T-helper 9 cell (primary cell): ENCODE measurements at regions not wholly inside any gene's neighbourhood (a gene's known extent, or its start where the extent isn't known, plus 50 kb on each side); places are given as distances from the start of the nearest gene placed in this dataset.

Experiments
- DNase-seq: peaks from one replicate; pipeline ENCODE4 v3.0.0-alpha.2; 2020

DNA sequence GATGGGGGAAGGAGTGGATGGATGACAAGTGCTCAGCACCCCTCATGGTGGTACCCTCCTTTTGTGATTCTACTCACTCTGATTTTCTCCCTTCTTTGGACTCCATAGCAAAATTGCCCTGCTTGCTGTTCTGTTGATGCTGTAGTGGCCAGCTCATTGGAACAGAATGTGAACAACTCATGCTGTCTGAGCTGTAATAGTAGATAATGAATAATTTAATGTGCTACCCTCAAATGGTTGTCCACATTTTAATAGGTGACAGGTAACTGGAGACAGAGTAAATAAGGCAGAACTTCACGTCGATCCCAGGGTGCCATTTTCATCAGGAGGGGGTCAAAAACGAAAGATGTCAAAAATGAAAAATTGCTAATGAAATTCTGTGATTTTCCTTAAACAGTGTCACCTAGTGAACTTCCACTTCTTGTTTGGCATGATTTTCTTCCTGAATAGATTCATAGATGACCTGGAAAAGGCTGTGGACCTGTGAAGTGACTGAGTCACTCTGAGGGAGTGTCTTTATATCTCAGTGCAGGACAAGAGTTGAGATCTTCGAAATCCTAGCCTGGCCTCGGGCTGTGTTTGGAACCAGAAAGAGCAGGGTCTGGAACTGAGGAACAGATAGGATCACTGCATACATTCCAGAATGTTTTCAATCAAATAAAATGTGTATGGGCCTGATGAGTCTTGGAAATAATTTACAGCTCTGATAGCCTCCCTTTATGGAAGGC, 270.2 kb downstream of the PSAT1 start:
- no peak for DNase-seq

DNA sequence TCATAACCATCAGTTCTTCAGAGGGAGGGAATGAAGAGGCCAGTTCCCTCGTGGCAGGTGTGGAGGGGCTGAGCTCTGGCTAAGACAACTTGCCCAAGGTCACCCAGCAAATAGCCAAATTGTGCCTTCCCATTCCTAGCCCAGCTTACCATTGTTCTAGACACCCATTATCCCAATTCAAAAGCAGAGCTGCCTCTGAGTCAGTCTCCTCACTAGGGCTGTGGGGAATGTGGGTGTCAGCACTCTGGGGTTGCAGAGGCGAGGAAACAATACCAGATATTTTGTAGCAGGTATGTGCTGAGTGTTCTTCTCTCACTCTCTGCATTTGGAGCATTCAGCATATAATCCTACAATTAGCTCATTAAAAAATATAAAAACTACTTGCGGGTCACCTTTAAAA, 270.8 kb downstream of the PSAT1 start:
- no peak for DNase-seq

DNA sequence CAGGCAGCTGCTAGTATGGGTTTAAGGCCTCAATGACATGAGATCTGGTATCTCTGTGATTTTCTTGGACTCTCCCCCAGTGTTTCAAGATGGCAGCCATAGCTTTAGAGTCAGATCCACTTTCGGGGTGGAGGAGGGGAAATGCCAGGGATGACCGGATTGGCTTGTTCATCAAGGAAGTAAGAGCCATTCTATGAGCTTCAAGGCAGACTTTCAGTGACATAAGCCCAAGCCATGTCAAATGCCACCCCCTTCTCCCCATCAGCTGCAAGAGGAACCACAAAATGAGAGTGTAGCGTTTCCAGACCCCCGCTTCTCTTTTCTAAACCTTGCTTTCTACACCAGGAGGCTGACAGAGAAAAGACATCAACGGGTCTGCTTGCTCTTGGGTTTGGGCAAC, 271.8 kb downstream of the PSAT1 start:
- DNase-seq = no peak

DNA sequence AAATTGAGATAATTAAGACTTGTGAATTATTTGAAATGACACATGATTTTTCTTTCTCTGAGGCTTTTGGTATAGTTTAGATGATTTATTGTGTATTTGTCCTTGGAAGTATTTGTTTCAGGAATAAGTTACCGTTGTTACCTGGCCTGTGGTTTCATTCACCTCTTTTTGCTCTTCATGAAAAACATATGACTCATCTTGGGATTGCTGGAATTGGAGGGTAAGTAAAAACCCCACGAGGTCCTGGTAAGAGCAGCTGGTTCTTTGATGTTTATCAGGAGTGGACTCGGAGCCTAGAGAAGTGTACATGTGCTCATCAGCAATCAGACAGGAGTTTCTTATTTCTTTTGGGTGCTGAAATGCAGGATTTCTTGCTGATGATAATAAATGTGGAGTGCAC, 275.3 kb downstream of the PSAT1 start:
- DNase-seq = no peak

DNA sequence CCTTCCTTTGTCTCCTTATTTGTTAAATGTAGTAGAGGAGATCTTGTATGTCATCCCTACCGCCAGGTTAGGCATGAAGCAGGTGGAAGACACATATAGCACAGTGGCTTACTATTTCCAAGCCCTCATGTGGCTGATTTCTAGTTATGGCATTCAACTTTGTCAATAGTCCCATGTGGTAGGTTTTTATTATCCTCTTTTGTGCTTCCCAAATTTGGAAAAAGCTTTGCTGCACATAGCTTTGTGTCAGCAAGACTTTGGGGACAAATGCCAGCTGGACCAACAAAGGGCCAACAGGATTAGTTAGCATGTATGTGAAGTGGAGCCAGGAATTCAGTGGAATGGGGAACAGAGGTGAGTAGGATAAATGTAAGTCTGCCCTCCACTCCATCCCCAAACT, 276.3 kb downstream of the PSAT1 start:
- no peak for DNase-seq

DNA sequence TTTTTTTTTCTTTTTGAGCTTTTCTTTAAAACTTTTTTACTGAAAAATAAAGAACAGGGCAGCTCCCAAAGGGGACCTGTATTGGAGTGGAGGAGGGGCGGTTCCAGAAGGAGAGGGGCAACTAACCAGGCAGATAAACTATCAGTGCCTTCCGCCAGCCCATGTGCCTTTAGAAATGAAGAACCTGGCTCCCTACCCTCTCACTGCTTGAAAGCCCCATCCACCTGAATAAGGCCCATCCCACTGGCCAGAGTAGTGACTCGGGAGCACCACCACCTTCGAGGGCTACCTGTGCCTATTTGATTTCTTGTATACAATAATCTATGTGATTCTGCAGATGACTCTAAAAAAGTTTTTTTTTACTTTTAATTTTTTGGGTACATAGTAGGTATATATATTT, 276.7 kb downstream of the PSAT1 start:
- no peak for DNase-seq

DNA sequence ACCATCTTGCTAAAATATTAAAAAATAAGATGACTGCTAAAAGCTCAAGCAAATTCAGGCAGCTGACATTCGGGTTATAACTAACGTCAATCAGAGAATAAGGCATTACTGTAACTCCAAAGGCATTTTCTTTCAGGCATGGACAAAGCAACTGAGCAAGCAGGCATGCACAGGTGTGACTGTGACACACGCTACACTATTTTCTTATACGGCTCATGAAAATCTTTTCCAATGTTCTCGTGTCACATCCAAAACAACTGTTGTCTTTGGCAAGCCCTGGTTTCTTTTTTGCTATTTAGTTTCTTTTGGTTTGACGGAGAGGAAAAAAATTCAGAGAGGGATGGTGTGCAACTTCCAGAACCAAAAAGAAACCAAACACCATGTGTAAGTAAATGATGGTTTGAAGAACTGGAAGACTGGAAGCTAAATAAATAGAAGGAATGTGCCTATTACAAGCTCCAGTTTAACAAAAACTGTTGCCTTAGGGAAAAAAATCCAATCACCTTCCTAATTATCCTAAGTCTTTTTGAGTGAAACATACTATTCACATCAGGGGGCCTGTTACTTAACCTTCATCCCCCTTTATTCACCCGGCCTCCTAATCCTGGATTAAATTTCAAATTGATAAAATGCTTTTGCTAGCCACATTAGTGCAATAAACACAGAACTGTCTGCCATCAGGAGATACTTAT, 277.6 kb downstream of the PSAT1 start:
- no peak for DNase-seq

DNA sequence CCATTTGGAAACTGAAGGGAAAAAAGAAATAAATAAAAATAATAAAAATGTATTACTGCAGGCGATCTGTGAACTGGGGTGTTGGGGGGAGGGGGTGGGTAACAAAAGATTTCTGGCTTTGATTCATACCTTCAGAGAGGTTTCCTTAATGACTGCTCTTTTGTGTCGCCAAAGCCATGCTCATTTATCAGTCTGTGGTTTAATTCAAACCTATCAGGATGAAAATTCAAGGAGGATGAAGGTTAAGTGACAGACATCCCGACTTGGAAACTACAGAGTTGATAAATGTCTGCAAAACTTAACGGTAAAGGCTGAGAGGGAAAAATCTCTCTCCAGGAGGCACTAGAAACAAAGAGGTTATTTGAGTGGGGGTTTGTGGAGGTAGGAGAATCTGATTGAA, 278.2 kb downstream of the PSAT1 start:
- DNase-seq = no peak

DNA sequence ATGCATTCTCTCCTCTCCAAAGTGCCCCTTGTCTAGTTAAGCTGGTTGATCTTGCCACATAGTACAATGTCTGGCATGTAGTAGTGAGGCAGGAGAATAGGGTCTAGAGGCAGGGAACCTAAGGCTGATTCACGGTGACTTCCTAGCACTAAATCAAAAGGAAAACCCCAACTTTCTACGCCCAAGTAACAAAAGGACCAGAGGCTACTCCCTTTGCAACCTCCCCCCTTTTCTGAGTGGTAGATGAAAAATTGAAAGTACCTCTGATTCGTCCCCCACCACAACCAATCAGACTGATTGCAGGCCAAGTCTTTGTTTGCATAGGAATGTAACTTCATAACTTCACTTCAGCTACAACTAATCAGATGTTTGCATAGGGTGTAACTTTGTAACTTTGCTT, 278.8 kb downstream of the PSAT1 start:
- no peak for DNase-seq

DNA sequence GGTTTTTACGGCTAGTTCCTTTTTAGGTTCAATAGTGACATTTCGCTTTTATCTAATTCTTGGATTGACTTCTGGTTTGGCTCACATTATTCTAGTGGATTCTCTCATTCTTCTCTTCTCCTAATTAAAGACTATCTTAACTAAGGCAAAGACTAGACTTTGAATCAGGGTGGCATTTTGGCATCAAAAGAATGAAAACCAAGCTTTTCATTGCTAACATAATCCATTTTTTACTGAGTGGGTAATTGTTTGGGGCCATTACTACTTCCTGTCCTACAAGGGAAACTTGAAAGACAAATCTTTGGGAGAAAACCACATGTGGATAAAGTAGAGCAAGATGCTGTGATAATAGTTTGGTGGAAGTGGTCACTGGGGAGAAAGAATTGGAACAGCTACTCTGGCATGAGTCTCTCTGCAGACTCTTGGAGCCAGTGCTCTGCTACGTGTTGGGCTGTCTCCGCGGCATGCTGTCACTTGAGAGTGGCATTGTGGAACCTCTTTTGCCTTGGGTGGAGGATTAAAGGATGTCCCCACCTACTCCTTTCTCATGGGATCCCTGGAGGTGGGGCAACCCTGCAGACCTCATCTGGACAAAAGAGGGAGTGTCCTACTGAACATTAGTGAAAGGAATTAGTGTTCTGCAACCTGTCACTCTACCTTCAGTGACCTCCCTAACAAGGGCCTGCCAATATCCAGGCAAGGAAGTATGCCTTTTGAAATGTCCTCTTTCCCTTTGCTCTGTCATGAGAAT, 280.4 kb downstream of the PSAT1 start:
- DNase-seq = no peak

DNA sequence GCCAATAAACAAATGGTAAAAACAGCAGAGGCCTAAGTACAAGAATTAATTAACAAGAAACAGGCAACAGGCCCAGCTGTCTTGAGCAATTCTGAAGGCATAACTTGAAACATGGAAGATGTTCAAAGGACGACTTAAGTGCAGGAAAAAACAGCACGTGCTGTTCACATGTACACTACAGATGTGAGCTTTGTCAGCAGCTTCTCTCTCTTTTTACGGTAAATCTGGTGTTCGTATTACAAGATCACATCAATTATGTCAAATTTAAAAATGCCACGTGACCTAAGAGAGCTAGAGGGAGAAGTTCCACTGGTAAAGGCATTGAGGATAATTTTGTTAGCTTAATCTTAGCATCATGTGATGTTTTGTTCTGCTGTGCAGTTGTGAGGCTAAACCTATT, 281.1 kb downstream of the PSAT1 start:
- DNase-seq = no peak

DNA sequence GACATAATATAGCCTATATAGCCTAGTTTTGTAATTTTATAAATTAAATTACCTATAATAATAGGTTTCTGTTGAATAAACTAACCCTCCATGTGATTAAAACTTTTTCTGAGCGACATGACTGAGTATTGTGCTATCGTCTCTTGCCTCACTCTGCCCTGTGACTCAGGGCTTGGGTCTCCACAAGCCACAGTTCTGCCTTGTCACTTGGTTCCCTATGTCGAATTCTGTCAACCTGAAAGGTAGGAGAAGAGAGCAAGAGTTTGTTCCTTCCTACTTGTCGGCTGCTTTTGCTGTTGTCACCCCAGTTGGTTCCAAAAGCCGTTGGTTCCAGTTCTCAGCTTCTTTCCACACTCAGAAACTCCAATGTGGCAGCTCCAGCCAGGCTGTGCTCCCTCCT, 285.9 kb downstream of the PSAT1 start:
- no peak for DNase-seq

DNA sequence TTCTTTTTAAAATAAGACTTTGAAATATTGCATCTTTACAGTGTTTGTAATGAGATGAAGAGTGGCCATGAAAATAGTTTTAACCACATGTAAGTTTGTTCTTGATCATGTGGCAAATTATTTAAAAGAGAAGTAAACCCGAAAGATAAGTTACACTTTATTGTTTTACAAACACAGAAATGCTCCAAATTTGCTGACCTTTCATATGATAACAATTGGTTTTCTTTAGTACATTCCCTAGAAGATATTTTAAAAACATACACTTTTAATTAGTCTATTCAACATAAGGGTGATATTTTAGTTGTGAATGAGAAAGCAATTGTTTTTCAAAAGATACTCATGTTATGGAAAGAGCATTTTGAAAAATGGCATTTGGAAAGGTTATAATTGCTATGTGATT, 287.7 kb downstream of the PSAT1 start:
- DNase-seq = no peak

DNA sequence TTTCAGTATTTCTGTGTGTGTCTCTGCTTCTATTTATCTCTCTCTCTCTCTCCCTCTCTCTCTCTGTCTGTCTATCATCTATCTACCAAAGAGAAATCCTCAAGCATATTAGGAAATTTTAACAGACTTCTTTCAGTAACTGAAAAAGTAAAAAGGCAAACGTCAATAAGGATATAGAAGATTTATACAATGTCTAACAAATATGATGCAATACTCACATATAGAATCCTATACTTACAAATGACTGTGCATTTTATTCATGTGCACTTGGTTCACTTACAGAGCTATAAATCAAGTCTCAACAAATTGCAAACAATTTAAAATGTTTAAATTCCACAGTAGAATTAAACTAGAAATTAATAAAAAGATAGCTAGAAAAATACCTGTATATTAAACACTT, 289.0 kb downstream of the PSAT1 start:
- DNase-seq = no peak

DNA sequence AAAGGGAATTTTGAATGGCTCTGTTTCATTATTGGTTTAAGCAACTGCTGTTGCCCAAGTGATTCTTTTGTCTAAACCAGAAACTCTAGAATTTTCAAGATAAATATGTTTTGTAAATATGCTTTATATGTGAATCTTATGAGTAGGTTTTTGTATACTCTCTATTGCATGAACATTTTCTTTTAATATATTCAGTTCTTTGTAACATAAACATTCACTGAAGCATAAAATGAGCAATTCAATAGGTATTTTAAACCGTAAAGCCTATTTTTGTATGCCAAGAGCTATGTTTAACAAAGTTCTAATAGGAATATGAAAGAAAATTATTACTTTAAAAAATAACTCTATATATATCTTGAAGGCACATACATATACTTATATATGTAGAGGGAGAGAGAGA, 293.1 kb downstream of the PSAT1 start:
- no peak for DNase-seq

DNA sequence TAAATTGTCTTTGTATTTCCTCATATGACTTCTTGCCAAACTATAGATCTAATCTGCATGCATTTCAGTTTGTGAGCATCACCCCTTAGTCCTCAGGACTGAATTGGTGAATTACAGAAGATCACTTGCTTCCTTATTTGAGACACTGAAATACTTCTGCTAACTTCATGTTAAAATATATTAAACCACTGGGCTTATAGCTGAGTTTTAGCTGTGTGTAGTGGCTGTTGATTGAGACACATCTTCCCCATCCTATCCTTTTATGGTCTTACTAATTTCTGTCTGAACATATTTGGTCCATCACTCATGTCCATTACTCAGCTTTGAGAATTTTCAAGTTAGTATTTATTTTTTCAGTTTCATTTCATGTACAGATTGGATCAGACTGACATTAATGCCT, 295.9 kb downstream of the PSAT1 start:
- no peak for DNase-seq

DNA sequence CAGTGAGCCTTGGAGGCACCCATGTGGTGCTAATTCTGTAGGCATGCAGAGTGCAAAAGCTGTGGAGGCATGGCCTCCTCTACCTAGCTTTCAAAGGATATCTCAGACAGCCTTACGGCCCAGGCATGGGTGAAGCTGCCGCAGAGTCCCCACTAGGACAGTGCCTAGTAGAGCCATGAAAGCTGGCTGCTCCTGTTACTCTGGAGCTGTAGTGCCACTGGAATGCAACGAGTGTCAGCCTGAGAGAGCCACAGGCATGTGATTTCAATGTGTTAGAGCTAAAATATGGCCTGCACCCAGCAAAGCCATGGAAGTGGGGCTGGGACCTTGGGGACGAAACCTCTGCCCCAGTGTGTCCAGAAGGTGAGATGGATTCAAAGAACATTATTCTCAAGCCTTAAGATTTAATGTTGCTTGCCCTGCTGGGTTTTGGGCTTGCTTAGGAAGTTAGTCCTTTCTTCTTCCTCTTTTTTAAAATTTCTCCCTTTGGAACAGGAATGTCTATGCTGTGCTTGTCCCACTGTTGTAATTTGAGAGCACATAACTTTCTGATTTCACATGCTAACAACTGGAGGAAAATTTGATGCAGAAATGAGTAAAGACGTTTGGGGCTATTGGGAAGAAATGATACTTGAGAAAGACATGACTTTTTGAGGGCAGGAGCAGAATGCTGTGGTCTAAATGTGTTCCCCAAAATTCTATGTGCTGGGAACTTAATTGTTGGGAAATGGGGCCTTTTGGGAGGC, 298.4 kb downstream of the PSAT1 start:
- DNase-seq = no peak

DNA sequence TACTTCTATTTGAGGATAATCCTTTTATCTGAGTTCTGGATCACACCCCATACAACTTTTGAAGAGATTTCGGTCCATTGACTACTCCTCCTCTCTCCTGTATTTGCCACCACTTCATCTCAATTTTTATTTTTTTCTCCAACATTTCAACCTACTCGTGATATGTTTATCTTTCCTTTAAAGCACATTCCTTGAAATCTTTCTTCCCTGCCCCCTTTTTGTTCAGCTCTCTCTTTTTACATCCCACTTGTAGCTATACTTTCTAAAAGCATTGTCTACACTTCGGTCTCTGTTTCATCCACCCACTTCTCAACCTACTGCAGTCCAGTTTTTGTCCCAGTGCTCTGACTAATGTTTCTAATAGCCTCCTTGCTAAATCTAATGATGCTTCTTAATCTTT, 299.4 kb downstream of the PSAT1 start:
- DNase-seq = no peak

DNA sequence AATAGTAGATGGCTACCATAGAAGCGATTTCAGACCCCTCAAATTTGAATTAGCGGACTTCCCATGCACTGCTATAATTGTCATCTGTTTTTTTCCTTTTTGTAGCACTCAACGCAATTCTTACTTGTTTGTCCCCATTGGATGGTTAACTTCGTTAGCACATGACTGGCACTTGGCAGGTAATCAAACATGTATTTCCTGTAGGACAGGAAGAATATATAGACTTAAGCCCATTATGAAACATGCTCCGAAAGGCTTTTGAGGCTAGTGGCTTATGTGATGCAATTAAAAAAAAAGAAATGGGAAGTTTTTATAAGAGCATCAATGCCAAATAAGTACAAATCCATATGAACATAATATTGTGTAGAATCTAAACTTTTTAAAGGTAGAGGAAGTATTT, 301.2 kb downstream of the PSAT1 start:
- DNase-seq = no peak

DNA sequence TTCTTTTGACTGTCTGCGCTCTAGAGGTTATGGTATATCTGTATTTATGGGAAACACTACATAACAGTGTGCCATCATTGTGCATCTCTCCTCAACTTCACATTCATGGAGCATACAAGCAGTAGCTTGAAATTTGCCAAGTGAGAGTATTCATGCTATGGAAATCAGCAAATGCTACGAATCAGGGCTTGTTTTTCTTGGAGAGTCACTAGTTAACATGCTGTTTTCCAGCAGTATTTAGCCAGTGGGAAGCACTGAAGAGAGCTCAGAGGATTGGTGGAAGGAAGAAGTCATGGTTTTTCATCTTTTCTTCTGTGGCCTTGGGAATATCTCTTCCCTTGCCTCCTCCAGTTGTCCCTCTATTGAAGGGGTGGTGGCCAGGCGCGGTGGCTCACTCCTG, 303.0 kb downstream of the PSAT1 start:
- DNase-seq = no peak

DNA sequence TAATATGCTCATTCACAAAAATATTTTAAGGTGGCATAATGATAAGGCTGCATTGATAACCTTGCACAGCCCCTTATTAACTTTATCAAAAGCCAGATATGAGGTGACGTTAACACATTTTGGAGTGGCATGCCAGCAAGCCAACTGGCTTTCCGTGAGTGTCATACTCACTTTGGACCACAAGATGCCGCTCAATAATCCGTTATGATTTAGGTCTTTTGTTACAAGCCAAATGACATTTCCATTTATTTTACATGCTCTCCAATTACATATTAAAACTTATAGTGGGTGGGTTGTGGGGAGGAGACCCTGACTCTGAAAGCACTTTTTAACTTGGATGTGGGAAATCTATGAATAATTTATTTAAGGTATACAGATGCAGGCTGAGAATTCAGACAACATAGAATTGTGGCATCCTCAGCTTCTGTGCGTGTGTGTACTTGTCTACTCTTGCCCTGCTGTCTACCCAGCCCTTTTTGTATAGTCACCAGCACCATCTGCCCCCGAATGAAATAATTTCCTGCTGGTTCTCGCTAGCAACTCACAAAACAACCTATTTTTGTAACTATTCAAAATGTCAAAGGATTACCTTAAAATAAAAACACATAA, 305.1 kb downstream of the PSAT1 start:
- no peak for DNase-seq

DNA sequence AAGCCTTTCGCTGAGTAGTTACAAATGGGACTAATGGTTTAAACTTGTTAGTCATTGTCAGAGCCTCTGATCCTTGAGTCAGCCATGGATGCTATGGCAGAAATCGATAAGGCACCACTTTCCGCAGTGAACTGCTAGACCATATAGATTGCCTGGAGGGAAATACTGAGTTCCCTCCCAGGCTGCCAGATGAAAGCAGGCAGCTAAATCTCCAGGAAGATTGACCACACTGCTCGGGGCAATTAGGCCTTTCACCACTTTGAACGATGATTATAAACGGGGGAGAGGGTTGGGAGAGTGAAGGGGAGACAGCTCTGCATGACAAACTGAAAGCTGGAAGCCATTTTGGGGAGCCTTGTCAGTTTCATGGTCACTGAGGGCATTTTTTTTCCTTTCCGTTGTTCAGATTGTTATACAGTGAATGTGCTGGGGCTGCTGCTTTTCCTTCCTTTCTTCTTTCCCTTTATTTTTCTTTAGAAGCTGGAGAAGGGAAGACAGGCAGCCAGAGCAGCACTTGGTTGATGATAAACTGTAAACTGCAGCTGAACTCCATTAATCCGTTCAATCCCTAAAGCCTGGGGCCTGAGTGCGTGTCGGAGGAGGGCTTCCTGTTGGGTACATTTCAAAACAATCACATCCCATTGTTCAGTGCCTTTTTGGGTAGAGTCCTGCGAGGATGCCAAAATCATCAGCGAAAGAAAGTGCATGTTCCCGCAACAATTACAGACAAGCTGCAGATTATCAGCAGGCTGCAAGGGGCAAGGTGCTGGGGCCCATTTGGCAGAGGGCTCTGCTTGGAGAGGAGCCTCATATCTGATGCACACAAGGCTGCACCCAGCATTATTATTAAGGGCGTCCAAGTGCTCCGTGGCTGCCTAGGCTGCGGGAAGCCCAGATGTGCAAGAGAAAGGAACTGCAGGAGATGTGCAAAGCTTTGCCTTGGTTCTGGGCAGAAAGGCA, 308.4 kb downstream of the PSAT1 start:
- no peak for DNase-seq
